NB4 (cell line): ENCODE measurements at regions not wholly inside any gene's neighbourhood (a gene's known extent, or its start where the extent isn't known, plus 50 kb on each side); places are given as distances from the start of the nearest gene placed in this dataset.

Experiments
- CTCF ChIP-seq: IDR thresholded peaks from one replicate; pipeline ENCODE4 v1.5.1; 2012; ENCODE audit warnings: low read depth, low read length
- MAX ChIP-seq: IDR thresholded peaks from 2 replicates; pipeline ENCODE4 v1.6.1; 2011; ENCODE audit warnings: low read depth, low read length
- MYC ChIP-seq: IDR thresholded peaks from 2 replicates; pipeline ENCODE4 v1.6.1; 2011; ENCODE audit warnings: low read depth, low read length
- POLR2A ChIP-seq: IDR thresholded peaks from 2 replicates; pipeline ENCODE4 v1.6.1; 2011; ENCODE audit warnings: mild to moderate bottlenecking; ENCODE audit not compliant: insufficient read length; ENCODE audit errors: extremely low read depth

GRCh38 chr18:42520138-42520537 is 565.1 kb downstream of the PIK3C3 start:
- TF ChIP-seq CTCF: no peak
- TF ChIP-seq MAX: no peak
- TF ChIP-seq POLR2A: no peak
- TF ChIP-seq MYC: no peak
